ENCODE measurements at regions not wholly inside any gene's neighbourhood (a gene's known extent, or its start where the extent isn't known, plus 50 kb on each side); places are given as distances from the start of the nearest gene placed in this dataset.

DNA sequence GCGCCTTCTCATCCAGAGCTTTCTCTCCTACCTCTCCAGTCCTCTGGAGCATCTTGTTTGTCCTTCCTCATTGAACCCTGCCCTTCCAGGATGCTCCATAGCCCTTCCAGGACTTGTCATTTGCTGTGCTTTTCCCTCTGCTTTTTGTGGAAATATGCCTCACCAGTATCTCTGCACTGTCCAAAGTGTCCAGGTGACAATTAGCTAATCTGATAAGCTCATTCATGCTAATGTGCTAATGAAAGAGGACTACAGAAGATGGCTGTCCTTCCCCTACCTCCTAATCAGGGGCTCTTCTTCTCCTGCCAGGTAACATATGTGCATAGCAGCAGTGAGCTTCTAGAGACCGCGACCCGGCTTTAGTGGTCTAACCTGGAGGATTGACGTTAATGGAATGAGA lies 58.4 kb upstream of the OTX2 start:
- DNase-seq (ENCODE audit: low read depth): no peak

DNA sequence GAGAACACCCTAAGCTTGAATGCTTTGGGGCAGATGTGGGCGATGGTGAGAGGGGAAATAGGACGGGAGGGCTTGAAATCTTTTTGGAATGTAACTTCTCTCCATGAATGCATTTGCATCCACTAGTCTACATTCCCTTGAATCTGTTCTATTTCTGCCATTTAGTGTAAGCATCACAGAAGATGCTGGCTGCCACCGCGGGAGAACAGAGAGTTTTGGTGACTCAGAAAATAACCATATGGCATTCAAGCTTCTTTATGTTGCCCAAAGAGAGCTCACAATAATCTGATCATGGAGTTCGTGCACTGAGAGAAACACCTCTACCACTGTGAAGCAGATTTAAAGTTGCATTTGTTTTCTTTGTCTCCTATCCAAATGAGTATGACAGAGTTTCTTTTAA lies 52.6 kb upstream of the OTX2 start:
- DNase-seq (ENCODE audit: low read depth): no peak

DNA sequence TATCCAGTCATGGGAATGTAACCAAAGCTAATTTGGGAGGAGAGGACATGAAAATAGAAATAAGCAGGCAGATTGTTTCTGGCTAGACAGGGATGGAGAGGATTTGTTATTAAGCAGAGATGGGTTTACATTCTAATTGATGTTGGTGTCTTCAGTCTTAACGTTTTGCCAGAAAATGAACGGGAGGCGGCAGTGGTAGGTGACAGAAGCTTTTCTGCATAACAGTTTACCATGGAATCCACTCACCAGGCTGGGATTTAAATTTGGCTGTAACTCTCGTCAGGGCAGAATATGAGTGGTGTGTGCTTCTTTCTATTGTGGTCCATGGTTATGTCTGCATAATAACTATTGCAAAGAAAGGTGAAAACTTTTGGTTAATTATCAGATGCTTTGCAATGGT lies 50.2 kb upstream of the OTX2 start:
- DNase-seq (ENCODE audit: low read depth): no peak
